AML-193 (cell line): ENCODE measurements at regions not wholly inside any gene's neighbourhood (a gene's known extent, or its start where the extent isn't known, plus 50 kb on each side); places are given as distances from the start of the nearest gene placed in this dataset.
A peak's percentile ranks its signal among the peaks of the same experiment; 100 is the strongest.

ENCODE experiments used
- DNase-seq, 2 experiments: peaks; one replicate each; lab custom pipeline; 2025; lab: John Stamatoyannopoulos, UW

DNA sequence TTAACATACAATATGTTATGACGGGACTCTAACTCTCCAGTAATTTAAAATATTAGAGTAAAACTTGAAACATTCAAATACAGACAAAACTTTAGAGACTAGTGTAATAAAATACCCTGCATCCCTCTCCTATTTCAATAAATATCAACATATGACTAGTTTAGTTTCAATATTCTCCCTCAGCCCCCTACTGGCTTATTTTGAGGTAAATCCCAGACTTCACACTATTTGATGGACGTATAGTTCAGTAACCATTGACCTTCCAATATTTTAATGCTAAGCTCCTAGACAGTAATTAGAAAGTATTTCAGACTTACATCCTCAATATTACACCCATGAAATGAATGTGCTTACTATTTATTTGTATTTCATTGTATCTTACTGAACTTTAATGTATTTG is 180.7 kb upstream of the STARD13 start:
- no peak for DNase-seq

GRCh38 chr13:33467556-33467955 is 182.0 kb upstream of the STARD13 start:
- DNase-seq: no peak

DNA sequence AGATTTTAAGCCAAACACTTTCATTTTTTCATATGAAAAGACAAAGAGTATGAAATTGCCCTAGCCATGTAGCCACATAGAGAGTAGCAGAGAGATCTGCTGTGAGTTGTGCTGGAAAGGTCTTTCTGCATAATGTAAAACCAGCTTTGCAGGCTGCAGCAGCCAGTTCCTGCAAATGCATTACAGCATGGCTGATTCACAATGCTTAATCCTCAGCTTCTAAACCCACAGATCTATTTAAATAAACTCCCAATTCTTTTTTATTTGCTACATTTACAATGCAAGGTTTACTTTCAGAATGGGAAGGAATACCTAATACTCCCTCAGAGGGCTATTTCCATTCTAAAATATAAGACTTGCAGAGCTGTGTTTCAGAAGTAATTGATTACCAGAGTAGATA is 185.6 kb upstream of the STARD13 start:
- no peak for DNase-seq

GRCh38 chr13:33472446-33472845 is 186.9 kb upstream of the STARD13 start:
- no peak for DNase-seq

DNA sequence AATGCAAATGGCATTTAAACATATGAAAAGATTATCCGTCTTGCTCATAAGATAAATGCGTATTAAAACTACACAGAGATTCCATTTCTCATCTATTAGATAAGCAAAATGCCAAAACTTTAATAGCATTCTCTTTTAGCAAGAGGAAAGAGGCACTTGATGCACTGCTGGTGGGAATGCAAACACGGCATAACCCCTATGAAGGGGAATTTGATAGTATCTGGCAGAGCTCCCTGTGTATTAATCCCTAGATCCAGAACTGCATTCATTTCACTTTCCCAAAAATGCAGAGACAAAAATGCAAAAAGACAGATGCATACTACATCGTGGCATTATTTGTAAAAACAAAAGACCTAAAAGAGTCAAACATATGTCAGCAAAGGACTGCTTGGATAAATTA is 193.6 kb upstream of the STARD13 start:
- DNase-seq: no peak

DNA sequence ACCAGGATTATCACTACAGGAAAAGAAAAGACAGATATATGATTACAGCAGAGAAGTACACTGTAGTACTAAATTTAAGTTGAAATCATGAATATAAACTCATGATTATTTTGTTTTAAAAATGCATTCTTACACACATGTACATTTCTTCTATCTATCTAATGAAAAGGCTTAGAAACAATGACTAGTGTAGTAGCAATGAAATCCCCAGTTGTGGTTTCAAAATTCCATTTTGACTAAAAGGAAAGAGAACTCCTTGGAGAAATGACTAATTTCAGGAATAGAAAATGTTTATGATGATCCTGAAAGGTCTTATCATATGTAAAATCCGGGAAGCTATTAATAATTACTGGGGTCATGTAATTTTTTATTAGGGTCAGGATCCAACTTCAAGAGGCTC is 195.0 kb upstream of the STARD13 start:
- DNase-seq: no peak

GRCh38 chr13:33483471-33483870 is 197.9 kb upstream of the STARD13 start:
- DNase-seq: no peak

DNA sequence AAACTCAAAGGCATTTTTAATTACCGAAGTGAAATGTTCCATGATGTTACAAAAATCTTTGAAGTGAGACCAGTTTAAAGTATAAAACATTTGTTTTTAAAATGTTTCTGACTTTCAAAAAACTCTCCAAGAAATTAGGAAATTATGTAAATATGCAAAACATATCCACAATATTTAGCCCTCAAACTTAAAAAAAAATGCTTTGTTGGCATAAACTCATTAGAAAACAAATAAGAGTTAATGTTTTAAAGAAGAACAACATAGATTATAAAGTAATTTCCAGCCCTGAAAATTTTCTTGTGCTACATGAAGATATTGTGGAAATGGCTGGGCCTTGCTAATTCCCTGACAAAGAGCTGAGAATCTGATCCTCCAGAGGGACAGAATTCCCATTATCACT is 199.7 kb upstream of the STARD13 start:
- DNase-seq: no peak

GRCh38 chr13:33487575-33488243 is 202.2 kb upstream of the STARD13 start:
- DNase-seq: peak; percentile 83 to 84

DNA sequence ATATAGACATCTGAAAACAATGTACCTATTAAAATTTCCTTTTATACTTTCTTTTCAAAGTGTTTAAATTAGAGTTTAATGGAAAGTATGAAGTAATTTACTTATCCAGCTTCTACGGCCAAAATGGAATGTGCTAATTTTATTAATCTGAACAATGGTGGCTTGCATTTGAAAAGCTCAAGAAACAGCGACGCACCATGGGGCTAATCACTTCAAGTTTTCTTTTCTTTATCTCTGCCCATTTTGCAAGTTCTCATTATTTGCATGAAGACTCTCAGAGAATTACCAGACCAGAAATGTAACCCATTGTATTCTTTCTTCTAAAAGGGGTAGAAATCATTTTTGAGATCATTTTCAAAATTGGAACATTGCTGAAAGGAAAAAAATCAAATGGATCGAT is 204.0 kb upstream of the STARD13 start:
- no peak for DNase-seq

- no peak for DNase-seq
Measured at GRCh38 chr13:33490461-33491327, 205.1 kb upstream of the STARD13 start.

DNA sequence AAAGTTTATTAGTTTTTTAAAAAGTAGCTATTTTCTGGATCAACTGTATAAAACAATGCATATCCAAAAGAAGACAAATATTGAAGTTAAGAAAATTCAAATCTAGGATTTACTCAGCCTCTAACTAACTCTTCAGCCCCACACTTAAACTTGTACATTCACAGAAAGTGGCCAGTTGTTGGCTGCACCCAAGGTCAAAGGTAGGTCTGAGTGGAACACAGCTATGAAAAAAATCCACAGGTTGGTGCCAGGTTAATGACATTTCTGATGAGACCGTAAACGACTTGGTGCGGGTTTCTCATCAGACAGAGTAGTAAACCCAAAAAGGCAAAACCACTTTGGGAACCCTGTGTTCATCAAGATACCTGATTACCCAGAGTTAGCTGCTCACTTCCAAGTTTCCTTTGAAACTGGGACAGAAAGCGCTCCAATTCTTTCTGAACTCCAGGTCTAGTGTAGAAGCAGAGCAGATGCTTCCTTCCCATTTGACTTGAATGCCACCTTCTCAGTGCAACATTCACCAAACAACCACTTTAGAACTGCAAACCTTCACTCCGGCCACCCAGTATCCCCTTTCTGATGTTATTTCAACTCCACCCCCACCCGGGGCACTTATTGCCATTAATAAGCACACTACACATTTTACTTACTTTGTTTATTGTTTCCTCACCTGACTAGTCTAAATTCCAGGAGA is 208.3 kb upstream of the STARD13 start:
- no peak for DNase-seq

GRCh38 chr13:33494596-33495204 is 209.1 kb upstream of the STARD13 start:
- no peak for DNase-seq

GRCh38 chr13:33496336-33496735 is 210.8 kb upstream of the STARD13 start:
- DNase-seq: no peak

GRCh38 chr13:33497146-33497845 is 211.7 kb upstream of the STARD13 start:
- no peak for DNase-seq

DNA sequence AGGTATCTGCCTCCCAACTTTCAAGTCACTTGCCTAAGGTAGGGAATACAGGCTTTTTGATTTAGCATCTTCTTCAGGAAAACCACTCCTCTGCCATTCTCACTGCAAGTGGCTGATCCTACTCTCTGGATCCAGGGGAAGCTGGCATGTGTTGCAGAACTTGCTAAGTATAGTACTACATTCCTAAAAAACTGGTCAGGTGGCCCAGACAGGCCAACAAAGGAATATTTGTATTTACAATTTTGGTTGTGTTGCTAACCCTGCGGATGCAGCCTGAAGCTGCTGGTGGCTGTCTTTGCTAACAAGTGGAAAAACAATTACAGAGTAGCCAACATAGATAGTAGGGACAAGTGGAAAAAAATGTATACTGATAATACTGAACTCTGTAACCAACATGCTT is 222.5 kb upstream of the STARD13 start:
- no peak for DNase-seq

GRCh38 chr13:33509642-33510229 is 224.2 kb upstream of the STARD13 start:
- no peak for DNase-seq

GRCh38 chr13:33510350-33510970 is 224.9 kb upstream of the STARD13 start:
- no peak for DNase-seq

GRCh38 chr13:33512880-33513554 is 227.5 kb upstream of the STARD13 start:
- no peak for DNase-seq

DNA sequence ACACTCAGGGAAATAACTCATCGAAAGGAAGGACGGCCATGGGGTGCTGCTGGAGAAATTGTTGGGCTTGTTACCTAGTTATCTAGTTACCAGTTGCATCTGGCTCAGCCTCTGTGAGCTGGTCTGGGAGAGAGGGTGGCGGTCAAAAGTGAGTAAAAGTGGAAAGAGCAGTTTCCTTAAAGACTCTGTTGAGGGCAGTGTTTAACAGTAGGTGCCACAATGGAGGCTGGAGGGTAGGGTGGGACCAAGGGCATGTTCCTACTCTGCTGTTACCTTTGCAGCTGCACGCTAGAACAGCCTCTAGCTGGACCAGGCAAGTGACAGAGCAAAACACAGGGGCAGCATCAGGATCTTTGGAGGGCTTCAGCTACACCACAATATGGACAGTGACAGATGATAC is 228.8 kb upstream of the STARD13 start:
- no peak for DNase-seq
